ENCODE measurements at regions not wholly inside any gene's neighbourhood (a gene's known extent, or its start where the extent isn't known, plus 50 kb on each side); places are given as distances from the start of the nearest gene placed in this dataset.
A peak's percentile ranks its signal among the peaks of the same experiment; 100 is the strongest.

DNA sequence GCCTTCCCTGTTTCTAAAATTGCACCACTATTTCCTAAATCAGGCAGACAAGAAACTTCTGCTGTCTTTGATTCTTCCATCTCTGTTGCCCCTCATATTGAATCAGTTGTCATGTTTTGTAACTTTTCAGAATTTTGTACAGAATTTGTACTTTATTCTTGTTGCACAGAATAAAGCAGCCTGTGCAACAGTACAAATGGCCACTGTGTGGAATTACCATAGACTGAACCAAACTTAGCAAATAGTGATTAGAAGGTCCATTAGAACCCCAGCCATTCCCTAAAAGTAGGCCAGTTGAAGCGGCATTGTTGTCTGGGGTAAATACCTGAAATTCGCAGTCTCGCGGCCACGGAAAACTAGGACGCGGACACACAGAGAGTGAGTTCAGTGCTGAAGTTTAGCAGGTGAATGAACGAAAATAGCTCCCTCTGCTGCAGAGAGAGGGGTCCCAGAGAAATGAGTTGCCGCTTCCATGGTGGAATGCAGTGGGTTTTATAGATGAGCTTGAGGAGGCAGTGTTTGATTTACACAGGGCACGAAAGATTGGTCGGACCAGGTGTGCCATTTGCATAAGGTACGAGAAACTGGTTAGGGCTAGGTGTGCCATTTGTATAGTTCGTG lies 71.8 kb downstream of the C4orf33 start:
- no peak for DNase-seq

DNA sequence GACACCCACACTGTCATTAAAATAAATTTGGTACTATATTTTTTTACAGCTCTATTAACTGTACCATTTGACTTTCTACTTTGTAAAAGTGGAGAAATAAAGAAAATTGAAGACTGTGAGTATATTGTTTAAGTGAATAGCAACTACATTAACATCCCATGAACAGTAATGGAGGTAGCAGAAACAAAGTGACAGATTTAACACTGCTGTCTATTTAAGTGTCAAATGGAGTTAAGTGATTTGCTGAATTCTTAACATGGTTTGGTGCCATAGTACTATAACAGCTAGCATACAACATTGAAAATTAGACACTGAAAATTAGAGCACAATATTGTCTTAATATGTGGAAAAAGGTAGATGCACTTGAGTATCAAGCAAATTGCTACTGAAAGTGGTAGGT lies 76.2 kb downstream of the C4orf33 start:
- DNase-seq: no peak

DNA sequence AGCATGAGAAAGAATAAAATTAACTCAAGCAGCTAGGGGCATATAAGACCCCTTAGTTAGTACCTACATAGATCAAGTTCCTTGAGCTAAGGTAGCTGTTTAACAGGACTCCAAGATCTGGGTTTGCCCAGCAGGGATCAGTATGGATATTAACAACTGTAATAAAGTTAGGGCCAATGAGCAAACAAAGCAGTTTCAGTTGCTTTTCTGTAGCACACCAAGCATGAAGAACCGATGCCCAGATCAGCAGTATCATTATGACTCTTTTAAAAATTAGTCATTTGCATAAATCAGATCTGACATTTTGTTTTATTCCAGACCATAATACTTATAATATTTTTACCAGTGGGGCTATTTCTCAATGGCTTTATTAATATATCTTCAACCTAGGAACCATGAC lies 80.9 kb downstream of the C4orf33 start:
- DNase-seq: no peak

DNA sequence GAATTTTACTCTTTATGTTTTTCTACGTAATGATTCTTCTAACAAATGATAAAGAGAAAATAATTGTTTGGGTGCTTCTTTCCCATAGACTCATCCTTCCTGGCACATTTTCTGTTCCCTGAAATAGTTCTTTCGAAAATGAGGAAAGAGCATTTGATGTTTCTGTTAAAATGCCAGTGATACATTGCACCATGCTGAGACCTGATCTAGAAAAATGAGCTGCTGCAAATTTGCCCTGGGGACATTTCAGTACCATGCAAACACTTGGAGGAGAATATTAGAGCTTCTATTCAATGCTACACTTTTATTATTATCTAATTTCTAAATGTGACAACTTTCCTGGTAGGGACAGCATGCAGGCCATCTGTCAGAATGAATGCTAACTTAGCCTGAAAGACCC lies 83.3 kb downstream of the C4orf33 start:
- DNase-seq: no peak

DNA sequence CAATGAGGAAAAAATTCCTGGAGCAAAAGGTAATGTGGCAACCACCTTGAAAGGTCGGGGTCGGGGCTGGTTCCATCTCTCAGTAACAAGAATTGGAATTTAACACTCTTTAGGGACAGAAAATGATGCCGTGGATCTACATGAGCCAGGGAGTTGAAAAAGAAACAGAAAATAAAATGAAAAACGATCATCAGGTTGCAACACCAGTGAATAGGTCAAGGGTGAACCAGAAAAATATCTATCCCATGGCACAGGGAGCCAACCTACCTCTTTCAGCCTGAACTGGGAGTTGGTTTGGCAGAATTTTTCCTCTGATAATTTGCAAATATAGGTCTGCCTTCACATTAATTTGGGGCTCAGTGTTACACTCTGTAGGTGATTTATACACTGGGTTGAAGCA lies 93.7 kb downstream of the C4orf33 start:
- DNase-seq: no peak

DNA sequence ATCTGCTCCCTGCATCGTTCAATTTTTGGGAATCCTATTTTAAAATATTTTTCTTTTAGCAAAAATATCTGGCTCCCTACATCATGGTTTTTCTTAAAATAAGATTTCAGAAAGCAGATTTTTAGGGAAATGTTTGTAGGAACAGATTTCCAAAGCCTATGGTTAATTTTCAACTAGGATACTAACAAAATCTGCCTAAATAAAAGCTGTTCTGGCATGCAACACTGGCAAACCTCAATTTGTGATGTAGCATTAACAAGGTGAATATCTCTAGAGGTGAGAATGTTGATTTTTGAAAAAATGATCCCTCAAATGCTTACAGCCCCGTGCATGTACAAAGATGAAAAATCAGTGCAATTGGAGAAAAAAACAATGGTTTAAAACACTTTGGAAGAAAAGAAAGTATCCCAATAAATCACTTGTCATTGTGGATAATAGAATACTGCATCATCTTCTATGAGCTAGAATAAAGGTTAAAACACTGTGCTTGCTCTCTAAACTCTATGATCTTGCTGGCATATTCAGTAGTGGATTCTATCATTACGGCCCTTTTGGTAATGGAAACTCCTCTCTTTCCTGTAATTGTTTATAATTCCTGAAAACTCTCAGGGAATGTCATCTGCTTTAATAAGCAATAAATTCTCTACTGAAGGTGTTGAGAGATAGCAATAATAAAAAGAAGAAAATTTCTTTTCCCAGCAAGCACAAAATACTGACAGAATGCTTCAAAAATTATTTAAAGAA lies 97.6 kb downstream of the C4orf33 start:
- no peak for DNase-seq

DNA sequence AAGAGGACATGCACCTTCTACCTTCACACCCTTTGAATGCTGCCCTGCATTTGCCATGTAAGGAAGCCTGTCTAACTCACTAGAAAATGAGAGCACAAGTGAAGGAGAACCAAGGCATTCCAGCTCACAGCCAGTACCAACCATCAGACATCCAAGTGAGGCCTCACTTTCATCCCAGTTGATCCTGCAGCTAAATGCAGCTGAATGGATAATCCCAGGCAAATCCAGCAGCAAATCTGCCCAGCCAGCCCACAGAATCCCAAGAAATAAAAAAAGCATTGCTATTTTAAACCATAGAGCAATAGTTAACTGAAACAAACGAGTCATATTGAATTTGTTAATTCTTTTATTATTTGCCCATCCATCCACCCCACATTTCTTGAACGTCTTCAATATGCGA lies 112.5 kb downstream of the C4orf33 start:
- no peak for DNase-seq

DNA sequence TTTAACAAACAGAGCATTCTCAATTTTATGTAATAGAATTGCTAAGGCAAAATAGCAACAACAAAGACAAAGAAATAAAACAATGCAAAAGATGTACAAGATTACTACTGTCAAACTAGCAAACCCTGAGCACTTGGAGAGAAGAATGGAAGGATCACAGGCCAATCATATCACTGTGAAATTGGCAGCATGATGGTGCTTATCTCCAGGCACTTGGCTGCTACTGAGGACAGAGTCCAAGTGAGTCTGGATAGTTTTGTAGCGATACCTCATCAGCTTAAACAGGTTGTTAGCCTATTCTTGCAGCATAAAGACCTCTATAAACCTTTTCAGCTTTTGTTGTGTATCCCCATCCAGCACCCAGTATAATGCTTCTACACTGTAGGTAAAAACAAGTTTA lies 117.7 kb downstream of the C4orf33 start:
- DNase-seq: no peak

DNA sequence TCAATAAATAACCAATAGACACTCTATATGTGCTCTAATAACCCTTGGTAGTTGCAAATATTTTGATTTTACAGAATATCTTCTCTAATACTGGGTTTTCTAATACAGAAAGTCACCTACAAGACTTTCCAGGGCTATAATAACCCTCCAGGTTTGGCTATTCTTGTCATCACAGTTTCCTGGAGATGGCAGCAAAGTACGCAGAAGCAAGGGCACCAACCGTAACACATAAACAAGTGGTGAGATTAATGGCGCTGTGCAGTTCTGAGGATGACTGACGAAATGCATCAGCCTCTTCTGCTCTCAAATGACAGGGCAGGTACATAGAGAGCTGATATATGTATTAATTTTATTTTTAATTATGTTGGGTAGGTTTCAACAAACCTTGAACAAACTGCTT lies 122.4 kb downstream of the C4orf33 start:
- DNase-seq: peak; percentile 6

DNA sequence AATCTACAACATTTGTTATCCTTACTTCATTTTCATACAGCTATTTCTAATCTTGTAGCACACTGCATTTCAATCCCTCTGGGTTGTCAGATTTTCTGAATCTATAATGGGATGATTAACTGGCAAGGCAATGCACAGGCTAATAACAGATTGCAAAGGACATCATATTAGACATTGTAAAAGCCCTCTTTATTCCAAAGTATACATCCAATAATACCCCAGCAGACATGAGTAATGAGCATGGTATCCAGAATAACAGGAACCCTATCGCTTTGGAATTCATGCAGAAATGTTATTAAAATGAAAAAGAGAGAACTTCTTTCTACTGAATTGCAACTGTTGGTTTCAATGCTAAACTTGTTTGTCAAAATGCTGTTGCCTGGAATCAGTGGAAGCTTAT lies 122.9 kb downstream of the C4orf33 start:
- DNase-seq: no peak

DNA sequence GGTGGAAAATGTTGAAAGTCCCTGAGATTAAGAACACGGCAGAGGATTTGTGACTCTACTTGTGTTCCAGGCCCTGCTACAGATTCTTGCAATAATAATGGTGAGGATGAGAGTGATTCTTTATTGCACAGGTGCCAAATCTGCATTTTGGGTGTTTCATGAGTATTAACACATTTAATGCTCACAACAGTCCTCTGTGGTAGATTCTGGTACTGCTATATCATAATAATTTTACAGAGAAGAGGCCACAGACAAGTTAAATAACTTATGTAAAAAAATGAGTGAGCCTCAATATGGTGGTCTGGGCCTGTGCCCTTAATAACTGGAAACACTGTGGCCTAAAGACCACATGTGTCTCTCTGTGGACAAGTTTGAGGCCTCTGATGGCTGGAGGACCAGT lies 124.3 kb downstream of the C4orf33 start:
- no peak for DNase-seq

DNA sequence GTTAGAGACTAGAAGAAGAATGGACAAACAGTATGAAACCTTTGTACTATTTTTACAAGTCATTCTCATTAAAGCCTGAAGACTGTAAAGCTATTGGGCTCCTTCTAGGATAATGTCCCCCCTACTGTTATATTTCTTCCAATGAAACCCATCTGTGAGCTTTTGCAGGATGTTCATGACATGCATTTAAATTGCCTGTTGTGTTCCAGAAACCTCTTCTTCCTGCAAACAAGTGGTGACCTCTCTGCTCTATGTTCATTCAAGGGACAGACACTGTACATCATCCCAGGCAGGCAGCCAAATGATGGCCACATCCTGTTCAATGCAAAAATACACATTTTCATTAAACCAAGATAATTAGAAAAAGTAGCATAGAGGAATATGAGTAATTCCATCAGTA lies 128.0 kb downstream of the C4orf33 start:
- DNase-seq: no peak

DNA sequence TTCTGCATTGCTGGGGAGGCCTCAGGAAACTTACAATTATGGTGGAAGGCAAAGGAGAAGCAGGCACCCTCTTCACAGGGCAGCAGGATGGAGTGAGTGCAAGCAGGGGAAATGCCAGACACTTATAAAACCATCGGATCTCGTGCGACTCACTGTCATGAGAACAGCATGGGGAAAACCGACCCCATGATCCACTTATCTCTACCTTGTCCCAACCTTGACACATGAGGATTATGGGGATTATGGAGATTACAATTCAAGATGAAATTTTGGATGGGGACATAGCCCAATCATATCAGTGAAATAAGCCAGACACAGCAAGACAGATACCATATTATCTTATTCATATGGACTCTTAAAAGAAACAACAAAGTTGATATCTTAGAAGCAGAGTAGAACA lies 134.9 kb downstream of the C4orf33 start:
- DNase-seq: no peak

DNA sequence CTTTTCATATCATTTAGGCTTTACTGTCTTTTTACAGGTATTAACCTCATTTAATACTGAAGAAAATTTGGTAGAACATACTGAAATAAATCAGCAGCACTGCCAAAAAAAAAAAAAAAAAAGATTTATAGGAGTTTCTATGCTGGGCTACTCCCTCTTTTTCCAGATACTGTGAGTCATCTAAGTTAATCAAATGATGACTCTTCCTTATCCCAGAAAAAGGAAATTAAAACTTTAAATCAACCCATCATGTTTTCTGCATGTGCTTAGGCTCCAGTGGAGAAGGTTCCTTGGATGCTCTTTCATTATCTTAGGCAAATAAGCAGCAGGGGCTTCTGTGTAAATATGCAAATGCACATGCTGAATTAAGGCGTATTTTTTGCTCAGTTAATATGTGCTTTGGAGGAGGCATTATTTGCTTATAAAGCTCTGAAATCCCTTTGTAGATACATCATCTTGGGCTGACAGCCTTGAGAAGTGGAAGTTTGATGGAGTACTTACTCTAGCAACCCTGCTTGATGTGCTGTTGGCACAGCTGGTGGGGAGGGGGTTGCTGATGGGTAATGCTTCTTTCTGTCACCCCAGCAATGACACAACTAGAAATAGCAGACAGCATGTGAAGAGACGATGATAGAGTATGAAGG lies 136.1 kb downstream of the C4orf33 start:
- DNase-seq: no peak

DNA sequence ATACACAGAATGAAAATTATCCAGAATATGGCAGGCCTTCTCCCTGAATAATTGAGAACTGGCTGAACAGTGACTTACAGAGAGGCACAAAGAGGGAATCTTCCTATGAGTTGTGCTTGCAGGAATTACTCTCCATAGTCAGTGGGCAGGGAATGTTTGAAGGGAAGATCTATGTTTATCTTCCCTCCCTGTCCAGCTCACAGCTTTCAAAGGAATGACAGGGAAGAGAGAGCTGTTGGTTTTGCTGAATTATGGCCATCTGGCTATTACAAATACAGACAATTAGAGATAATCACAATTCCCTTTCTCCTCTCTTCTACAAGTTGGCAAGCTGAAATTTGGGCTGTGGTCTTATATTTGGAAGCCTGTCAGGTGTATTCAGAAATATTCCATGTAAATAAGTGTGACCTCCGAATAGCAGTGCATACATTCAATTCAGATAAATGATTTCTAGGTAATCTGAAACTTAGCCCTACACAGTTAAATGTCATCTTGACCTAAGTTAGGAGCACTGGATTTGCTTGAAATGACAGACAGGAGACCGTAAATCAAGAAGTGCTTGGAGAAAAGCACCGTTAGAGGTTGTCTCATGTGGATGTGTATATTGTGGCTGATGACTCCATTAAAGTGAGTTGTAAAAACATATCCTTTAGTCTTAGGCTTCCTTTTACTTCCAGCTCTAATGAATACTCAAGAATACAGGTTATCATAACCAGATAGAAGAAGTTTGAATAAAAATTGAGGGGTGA lies 136.8 kb downstream of the C4orf33 start:
- DNase-seq: no peak

DNA sequence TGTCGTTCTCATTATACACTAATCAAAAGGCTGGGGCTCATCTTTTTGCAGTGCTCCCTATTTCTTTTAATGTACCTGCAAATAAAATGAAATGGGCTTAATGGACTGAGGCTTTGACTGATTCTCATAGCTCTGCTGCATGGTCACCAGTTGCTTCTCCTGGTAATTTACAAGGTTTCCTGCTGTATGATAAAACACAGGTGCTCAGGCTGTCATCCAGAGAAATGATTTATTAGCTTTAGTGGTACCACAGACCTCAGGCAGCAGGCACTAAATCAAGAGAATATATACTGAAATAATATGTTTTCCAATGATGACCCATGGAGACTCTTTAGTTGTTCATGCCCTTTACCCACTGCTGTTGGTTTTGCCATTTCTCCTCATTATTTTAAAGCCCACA lies 137.7 kb downstream of the C4orf33 start:
- no peak for DNase-seq

DNA sequence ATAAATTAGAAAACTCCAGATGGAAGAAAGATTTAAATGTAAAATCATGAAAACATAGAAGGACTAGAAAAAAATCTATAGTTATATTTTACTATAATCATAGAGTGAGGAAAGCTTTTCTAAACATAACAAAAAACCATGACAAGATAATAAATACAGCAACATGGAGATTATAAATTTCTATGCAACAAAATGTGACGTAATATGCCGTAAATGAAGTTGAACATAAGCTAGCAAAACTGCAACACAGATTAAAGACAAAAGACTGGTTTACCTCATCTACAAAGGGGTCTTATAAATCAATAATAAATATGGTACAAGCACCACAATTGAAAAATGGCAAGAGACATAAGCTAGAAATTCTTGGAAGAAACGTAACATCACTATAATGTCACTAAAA lies 140.4 kb downstream of the C4orf33 start:
- DNase-seq: no peak

DNA sequence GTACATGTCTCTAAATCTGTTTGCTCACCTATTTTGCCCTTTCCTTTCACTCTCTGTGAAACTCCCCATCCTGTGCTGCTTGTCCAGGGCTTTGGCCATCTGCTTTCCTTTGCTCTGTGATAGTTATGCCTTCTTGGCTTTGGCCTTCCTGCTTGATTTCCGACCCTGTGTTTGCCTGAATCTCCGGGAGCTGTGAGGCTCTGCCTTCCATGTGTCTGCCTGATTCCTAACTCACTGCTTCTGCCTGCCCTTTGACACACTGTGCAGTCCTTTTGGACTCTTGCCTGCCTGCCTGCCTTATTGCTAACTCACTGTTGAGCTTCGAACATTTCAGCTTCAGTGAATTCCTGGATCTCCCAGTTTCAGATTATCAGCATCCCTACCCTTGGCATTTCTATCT lies 143.1 kb downstream of the C4orf33 start:
- no peak for DNase-seq

DNA sequence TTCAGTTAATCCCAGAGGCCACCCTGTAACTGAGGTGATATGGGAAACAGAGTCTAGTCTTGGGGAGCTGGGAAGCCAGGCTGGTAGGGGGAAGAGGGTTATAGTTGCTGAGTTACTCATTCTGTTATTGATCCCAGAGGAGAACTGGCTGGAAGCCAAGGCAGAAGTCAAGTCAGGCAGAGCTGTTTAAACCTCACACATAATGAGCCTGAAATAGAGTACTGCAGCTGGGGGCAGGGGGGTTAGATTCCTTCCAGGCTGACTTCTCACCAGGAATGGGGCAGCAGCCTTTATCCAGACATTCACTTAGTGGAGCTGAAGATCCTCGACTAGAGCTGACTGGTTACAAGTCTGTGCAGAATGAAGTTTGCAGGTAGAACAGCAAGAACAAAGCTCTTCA lies 144.9 kb downstream of the C4orf33 start:
- DNase-seq: no peak

DNA sequence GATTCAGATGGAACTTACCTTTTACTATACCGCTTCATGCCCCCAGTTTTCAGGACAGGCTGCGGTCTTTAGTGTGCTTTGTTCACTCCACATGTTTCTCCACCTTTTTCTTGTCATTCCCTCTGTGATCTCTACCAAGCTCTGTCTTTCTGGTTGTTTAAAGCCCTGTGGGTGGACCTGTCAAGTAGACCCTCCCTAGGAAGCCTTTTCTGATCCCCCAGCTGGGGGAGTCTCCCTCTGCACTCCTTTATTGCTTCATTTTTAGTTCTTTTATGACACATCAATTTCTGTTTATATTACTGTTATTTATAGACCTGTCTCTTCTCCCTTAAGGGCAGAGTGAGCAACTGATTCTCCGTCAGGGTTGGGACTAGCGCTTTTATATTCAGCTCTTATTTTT lies 150.2 kb downstream of the C4orf33 start:
- no peak for DNase-seq

DNA sequence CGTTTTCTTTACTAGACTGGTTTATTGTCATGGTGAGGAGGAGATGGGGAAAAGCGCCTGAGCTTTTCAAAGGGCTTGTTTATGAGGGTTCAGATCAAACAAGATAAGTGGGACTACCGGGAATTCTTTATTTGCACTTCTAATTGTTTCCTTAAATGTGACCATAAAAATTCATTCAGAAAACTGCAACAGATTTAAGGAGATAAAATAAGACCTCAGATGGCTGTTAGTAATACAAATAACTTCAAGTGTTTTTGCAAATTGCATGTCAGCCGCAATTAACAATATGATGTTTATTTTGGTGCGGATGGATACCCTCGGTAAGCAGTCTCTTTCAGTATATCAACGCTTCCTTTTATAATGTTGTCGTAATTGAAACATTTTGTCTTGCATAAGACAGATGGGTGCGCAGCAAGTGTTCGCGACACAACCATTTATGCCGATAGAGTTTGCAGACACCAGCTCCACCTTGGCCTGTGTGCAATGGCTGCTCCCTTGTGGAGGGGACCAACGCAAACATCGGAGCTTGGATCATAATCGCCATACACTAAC lies 151.0 kb downstream of the C4orf33 start:
- no peak for DNase-seq

DNA sequence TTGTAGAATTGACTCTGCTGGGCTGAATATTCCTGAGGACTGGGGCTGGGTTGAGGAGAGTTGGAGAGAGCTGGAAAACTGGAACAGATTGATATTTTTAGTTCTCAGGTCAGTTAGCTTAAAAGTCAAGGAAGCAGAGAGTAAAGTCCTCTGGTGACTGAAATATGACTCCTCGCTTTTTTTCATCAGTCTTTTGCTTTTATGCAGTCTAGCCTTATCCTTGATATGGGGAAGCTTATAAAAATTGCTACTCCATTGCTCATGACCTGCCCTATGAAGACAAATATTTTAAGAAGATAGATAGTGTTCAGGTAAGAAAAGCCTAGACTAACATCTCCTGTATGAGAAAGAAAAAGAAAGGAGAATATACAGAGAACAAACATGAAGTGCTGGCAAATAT lies 152.7 kb downstream of the C4orf33 start:
- no peak for DNase-seq

DNA sequence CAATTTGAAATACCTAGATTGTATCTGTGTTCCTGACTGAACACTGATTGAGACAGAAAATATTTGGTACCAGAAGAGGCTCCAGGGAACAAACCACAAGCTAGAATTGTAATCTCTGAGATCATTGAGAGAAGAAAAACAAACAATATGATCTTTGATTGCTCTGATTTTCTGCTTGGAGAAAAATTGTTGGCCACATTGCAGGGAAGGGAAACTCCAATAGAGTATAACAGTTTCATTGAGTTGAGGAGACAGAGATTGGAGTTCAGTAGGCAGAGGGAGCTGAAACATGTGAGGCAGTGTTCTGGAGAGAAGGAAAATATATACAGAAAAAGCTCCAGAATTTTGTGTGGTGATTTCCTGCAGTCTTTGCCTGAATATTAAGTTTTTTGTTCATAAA lies 158.2 kb downstream of the C4orf33 start:
- no peak for DNase-seq

DNA sequence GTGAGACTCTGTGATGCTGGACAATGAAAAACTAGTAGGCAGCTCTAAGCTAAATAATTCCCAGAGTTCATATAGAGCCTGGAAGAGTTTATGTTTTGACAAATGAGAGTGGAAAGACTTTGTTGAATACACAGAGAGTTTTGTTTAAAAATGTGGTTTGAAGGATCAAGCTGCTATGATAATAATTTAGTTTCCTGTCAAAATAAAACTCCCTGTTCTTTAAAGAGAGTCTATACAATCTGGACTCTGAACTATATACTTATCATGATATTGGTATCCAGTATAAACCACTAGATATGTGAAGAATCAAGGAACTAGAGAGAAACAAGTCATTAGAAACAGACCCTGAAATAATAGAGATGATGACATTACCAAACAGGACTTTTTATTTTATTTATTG lies 158.6 kb downstream of the C4orf33 start:
- no peak for DNase-seq

All from RPMI8226 (cell line).